ENCODE measurements at regions not wholly inside any gene's neighbourhood (a gene's known extent, or its start where the extent isn't known, plus 50 kb on each side); places are given as distances from the start of the nearest gene placed in this dataset.

GRCh38 chr2:207290833-207291624 lies 125.3 kb upstream of the KLF7 start:
- in situ Hi-C loops (cut with MboI), result no loop called here
- Histone ChIP-seq H3K9ac (ENCODE audit: control insufficient read depth, insufficient read depth, low read length) (no peak overlapping the region), H3K4me3 (no peak overlapping the region), H3K4me1 (ENCODE audit: control insufficient read depth, insufficient read depth, low read length) (peaks cover 32% of the 10 kb centered on the region), H4K20me1 (ENCODE audit: control insufficient read depth, insufficient read depth) (no peaks in the 10 kb centered on the region), H3K9me3 (replicated peaks; ENCODE audit: control insufficient read depth, insufficient read depth, low read length) (no peaks in the 10 kb centered on the region; the same call in 2 of the 3 replicates), H3K4me2 (ENCODE audit: control insufficient read depth, insufficient read depth) (peak overlapping the region; percentile 30), H3K27me3 (replicated peaks in 1 of 2; ENCODE audit: control insufficient read depth in 2 of 2, insufficient read depth in 2 of 2, low read length in 1 of 2) (no peaks in the 10 kb centered on the region), H3K27ac (ENCODE audit: control insufficient read depth, insufficient read depth) (no peak overlapping the region; the same call in 1 of the 2 replicates), H3K36me3 (ENCODE audit: control insufficient read depth in 2 of 2, insufficient read depth in 2 of 2, low read length in 1 of 2) (no peaks in the 10 kb centered on the region), H2AFZ (ENCODE audit: control insufficient read depth, low read depth, low read length) (peak overlapping the region; percentile 28; the same call in 1 of the 2 replicates), H3K79me2 (ENCODE audit: control insufficient read depth, insufficient read depth, low read length) (no peaks in the 10 kb centered on the region)
- ChIA-PET CTCF (interaction anchor here (1.3 to 1.7 kb wide), 2 partner anchors 39 to 40 kb away, joined by 4 read pairs; no protein-coding TSS in a partner anchor), POLR2A (interaction anchor here (1.2 kb wide), 1 partner anchor 44 kb away, joined by 5 read pairs; no protein-coding TSS in a partner anchor), RAD21 (ENCODE audit: unreplicated experiment) (interaction anchor here (1.1 to 7.1 kb wide), 5 partner anchors 39 to 238 kb away, joined by 3 to 56 read pairs (median 33); partner anchors contain the start of gene CREB1), SMC1A (ENCODE audit: uncharacterized antibody, unreplicated experiment) (interaction anchor here (0.7 to 7.4 kb wide), 9 partner anchors 9 to 182 kb away, joined by 3 to 93 read pairs (median 3); no protein-coding TSS in a partner anchor)
- FAIRE-seq, result no peak
- no TSS peak for BruUV-seq (replicated peaks)
- ATAC-seq, result peak; percentile 70
- intact Hi-C loops (cut with micrococcal nuclease; ENCODE audit: unreplicated experiment), result no loop called here
- 49% methylated on average over 5 of the region's 5 CpGs for WGBS (ENCODE audit: insufficient coverage, insufficient replicate concordance, low lambda C conversion rate, missing lambda C conversion rate)
- no peak for DNase-seq (ENCODE audit: low read depth, low spot score)
- TF ChIP-seq NBN (IDR thresholded peaks at IDR 0.05) (no peak), ATF2 (IDR thresholded peaks at IDR 0.05; ENCODE audit: low read length) (peak; percentile 81), CHD2 (IDR thresholded peaks at IDR 0.05; ENCODE audit: borderline replicate concordance, low read depth, low read length) (no peak), EZH2 (IDR thresholded peaks at IDR 0.05; ENCODE audit: borderline replicate concordance, control insufficient read depth, low read depth, low read length) (no peak), ETV6 (conservative IDR thresholded peaks at IDR 0.05 in 1 of 2, IDR thresholded peaks at IDR 0.05 in 1 of 2; ENCODE audit: borderline replicate concordance in 1 of 2, low read depth in 1 of 2) (no peak), MLLT1 (IDR thresholded peaks at IDR 0.05) (no peak), SKIL (IDR thresholded peaks at IDR 0.05; ENCODE audit: low read depth, poor library complexity, severe bottlenecking) (no peak), ZNF687 (IDR thresholded peaks at IDR 0.05) (no peak), SPI1 (IDR thresholded peaks at IDR 0.05; ENCODE audit: borderline replicate concordance, insufficient read depth, low read depth, low read length) (peak; percentile 85), CREB1 (IDR thresholded peaks at IDR 0.05; ENCODE audit: low read depth) (peak; percentile 93), HCFC1 (IDR thresholded peaks at IDR 0.05; ENCODE audit: low read length) (no peak), TBL1XR1 (IDR thresholded peaks at IDR 0.05; ENCODE audit: low read depth, low read length) (no peak), YY1 (IDR thresholded peaks at IDR 0.05; ENCODE audit: low read depth, low read length) (no peak), CREM (IDR thresholded peaks at IDR 0.05; ENCODE audit: low read depth) (peak; percentile 87)

Measured in GM12878 (cell line).